T-cell (primary cell): ENCODE measurements at regions not wholly inside any gene's neighbourhood (a gene's known extent, or its start where the extent isn't known, plus 50 kb on each side); places are given as distances from the start of the nearest gene placed in this dataset.

Experiments
- ATAC-seq, 4 experiments: fragments of 200-7000 bp in 3 of 4; fragments of 150-1000 bp in 1 of 4; cut with Tn5 transposase; replicated peaks in 1 of 4; 1 replicate in 3 of 4; 2 replicates in 1 of 4; pipeline ENCODE4 v1.10.0; 2021; ENCODE audit warnings: moderate library complexity in 3 of 4, mild to moderate bottlenecking in 2 of 4, moderate number of reproducible peaks in 1 of 4
- CTCF ChIA-PET, 2 donors: fragments of 300-600 bp; sonication (Branson Sonifier 250); formaldehyde crosslinking; loops; one replicate each; lab custom pipeline; 2022; ENCODE audit warnings: antibody characterized with exemption in 2 of 2; lab: Charles Lee
- POLR2A ChIA-PET, 2 donors: fragments of 300-600 bp; sonication (Branson Sonifier 250); formaldehyde crosslinking; loops; one replicate each; lab custom pipeline; 2022; ENCODE audit warnings: antibody characterized with exemption in 2 of 2; lab: Charles Lee
- DNase-seq, 35 experiments: peaks; one replicate each; pipeline versions ENCODE4 v3.0.0 to v3.0.0-alpha.2; 2013 to 2023
- H3K27ac ChIP-seq: one replicate; pipeline ENCODE4 v1.5.1; 2013; ENCODE audit warnings: low read length
- H3K27me3 ChIP-seq, 2 experiments: replicated peaks in 1 of 2; 1 replicate in 1 of 2; 2 replicates in 1 of 2; pipeline versions ENCODE4 v1.6.1 to v1.7.0; 2013; ENCODE audit warnings: low read length in 1 of 2, mixed read lengths in 1 of 2; ENCODE audit not compliant: control insufficient read depth in 2 of 2, insufficient read depth in 2 of 2; ENCODE audit errors: extremely low read depth in 1 of 2
- H3K36me3 ChIP-seq, 2 donors: 1 replicate in 1 of 2; 2 replicates in 1 of 2; pipeline versions ENCODE4 v1.6.1 to v1.7.0; 2013; ENCODE audit warnings: low read length in 1 of 2; ENCODE audit not compliant: control insufficient read depth in 2 of 2, insufficient read depth in 1 of 2; ENCODE audit errors: extremely low read depth in 1 of 2
- H3K4me1 ChIP-seq, 2 experiments: 1 replicate in 1 of 2; 2 replicates in 1 of 2; pipeline versions ENCODE4 v1.6.1 to v1.7.0; 2013; ENCODE audit warnings: low read length in 2 of 2, mixed read lengths in 1 of 2; ENCODE audit not compliant: insufficient read depth in 2 of 2, control insufficient read depth in 1 of 2; ENCODE audit errors: extremely low read depth in 1 of 2
- H3K4me3 ChIP-seq, 2 donors: 1 replicate in 1 of 2; 2 replicates in 1 of 2; pipeline versions ENCODE4 v1.5.1 to v1.7.0; 2013; ENCODE audit warnings: mild to moderate bottlenecking in 2 of 2, low read length in 1 of 2, moderate library complexity in 1 of 2; ENCODE audit not compliant: control insufficient read depth in 1 of 2; ENCODE audit errors: extremely low read depth in 1 of 2
- H3K9me3 ChIP-seq: 2 replicates; pipeline ENCODE4 v1.7.0; 2013
- H3K27ac Mint-ChIP-seq, 2 donors: one replicate each; pipeline ENCODE4 v1.8.0; 2020 to 2021; ENCODE audit warnings: mild to moderate bottlenecking in 2 of 2, mixed read lengths in 2 of 2
- H3K27me3 Mint-ChIP-seq, 2 donors: one replicate each; pipeline ENCODE4 v1.8.0; 2021 to 2022; ENCODE audit warnings: mixed read lengths in 2 of 2
- H3K36me3 Mint-ChIP-seq: one replicate; pipeline ENCODE4 v1.8.0; 2021; ENCODE audit warnings: mixed read lengths
- H3K4me1 Mint-ChIP-seq, 3 donors: one replicate each; pipeline ENCODE4 v1.8.0; 2020 to 2022; ENCODE audit warnings: mixed read lengths in 3 of 3, mild to moderate bottlenecking in 1 of 3
- H3K4me3 Mint-ChIP-seq, 3 donors: one replicate each; pipeline ENCODE4 v1.8.0; 2020 to 2022; ENCODE audit warnings: mild to moderate bottlenecking in 3 of 3, mixed read lengths in 3 of 3, moderate library complexity in 3 of 3
- H3K9me3 Mint-ChIP-seq, 3 donors: one replicate each; pipeline ENCODE4 v1.8.0; 2020 to 2022; ENCODE audit warnings: mixed read lengths in 3 of 3
- WGBS: methylation state at CpG from one replicate; pipeline ENCODE4 v1.1.5; 2013; ENCODE audit warnings: missing lambda C conversion rate; ENCODE audit not compliant: insufficient coverage; 5-methylcytosine and 5-hydroxymethylcytosine counted together

DNA sequence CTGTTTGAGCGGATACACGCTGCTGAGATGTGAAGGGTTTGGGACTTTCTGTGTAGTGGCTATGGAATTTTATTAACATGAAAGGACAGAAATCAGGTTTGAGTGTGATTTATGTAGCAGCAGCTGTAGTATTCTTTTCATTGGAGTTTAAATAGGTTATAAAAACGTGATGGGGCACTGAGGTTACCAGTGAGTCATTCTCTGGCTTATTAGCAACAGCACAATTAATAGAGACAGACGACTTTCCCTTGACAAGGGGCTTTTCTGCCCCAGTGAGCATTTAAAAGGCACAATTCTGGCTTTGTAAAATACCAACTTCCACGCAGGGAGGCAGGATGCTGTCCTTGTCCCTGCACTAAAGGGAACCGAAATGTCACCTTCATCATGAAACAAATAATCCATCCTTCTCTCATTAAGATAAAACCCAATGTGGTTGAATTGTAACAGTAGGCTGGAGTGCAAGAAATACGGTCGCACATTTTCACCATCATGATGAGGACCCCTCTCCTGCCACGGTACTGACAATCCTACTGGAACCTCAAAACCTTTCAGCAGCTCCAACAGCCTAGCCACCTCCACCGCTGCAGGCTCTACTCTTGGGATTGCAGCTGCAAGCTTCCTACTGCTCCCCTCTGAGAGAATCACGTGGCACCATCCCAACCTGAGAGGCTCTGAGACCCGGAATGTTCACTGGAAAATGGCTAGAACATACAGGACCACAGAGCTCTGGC is 293.9 kb downstream of the IRX1 start:
- peaks cover 3 to 13% (median 9%) of the 10 kb centered on the region in 3 donors for H3K4me1 Mint-ChIP-seq
- H3K9me3 ChIP-seq = no peaks in the 10 kb centered on the region
- ChIA-PET POLR2A (no interaction called here), CTCF (no interaction called here)
- H3K36me3 ChIP-seq = no peaks in the 10 kb centered on the region
- peaks cover 6 to 14% (median 14%) of the 10 kb centered on the region in 3 donors for H3K9me3 Mint-ChIP-seq
- 78% methylated on average over 9 of the region's 12 CpGs for WGBS
- peaks cover 0 to 6% of the 10 kb centered on the region in 2 experiments for H3K4me1 ChIP-seq
- ATAC-seq = no peak
- no peak overlapping the region for H3K27ac Mint-ChIP-seq
- H3K27me3 ChIP-seq = peaks cover 0 to 2% of the 10 kb centered on the region in 2 experiments
- H3K4me3 Mint-ChIP-seq = no peak overlapping the region
- no peak overlapping the region for H3K27ac ChIP-seq
- no peaks in the 10 kb centered on the region for H3K36me3 Mint-ChIP-seq
- no peak overlapping the region for H3K4me3 ChIP-seq
- no peaks in the 10 kb centered on the region for H3K27me3 Mint-ChIP-seq
- no peak for DNase-seq

DNA sequence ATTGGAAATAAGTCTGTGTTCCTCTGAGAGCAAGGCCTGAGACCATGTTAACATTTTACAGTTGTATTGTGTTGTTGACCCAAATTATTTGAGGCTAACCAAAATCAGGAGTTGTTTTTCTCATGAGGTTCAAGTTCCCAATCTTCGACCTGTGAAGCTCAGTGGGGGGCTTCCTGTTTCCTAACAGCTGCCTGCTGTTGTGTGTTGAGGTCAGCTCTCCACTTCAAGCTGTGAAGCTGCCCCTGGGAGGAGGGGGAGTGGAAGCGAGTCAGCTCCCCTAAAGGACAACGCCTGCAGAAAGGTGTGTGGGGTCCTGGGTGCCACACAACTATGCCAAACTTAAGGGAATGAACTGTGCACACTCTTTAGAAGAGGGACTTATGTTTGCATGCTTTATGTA is 295.5 kb downstream of the IRX1 start:
- Histone ChIP-seq H3K27ac (no peak overlapping the region), H3K4me3 (no peak overlapping the region), H3K27me3 (peaks cover 0 to 2% of the 10 kb centered on the region in 2 experiments), H3K36me3 (no peaks in the 10 kb centered on the region), H3K9me3 (no peaks in the 10 kb centered on the region), H3K4me1 (peaks cover 0 to 6% of the 10 kb centered on the region in 2 experiments)
- H3K4me1 Mint-ChIP-seq = peaks cover 3 to 13% (median 9%) of the 10 kb centered on the region in 3 donors
- DNase-seq (no peak), ATAC-seq (no peak)
- H3K27me3 Mint-ChIP-seq = no peaks in the 10 kb centered on the region
- WGBS = 23% methylated on average over 3 of the region's 3 CpGs
- ChIA-PET POLR2A (no interaction called here), CTCF (no interaction called here)
- no peak overlapping the region for H3K4me3 Mint-ChIP-seq
- H3K9me3 Mint-ChIP-seq = peaks cover 6 to 19% (median 16%) of the 10 kb centered on the region in 3 donors
- H3K36me3 Mint-ChIP-seq = no peaks in the 10 kb centered on the region
- no peak overlapping the region for H3K27ac Mint-ChIP-seq

DNA sequence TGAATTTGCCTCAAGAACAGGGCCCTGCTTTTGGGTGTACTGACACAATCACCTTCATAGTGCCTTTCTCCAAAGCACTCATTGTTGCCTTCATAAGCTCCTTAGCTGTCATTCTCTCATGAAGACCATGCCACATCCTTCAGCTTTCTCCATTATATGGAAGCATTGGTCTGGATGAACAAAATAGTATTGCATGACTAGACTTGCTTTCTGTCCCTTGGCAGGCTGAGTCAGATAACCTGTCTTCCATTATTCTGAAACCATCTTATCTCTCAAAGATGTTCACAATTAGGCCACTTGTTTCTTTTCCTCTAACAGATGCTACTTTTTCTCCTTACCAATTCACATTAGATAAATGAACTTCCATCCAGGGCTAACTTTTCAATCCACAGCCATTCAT is 297.9 kb downstream of the IRX1 start:
- ChIA-PET CTCF (no interaction called here), POLR2A (no interaction called here)
- Histone ChIP-seq H3K27ac (no peak overlapping the region), H3K9me3 (no peaks in the 10 kb centered on the region), H3K4me3 (no peak overlapping the region), H3K36me3 (no peaks in the 10 kb centered on the region), H3K27me3 (no peaks in the 10 kb centered on the region), H3K4me1 (no peaks in the 10 kb centered on the region)
- Mint-ChIP-seq H3K4me1 (peaks cover 0 to 7% (median 0%) of the 10 kb centered on the region in 3 donors), H3K27me3 (no peaks in the 10 kb centered on the region), H3K27ac (no peak overlapping the region), H3K36me3 (no peaks in the 10 kb centered on the region), H3K4me3 (no peak overlapping the region), H3K9me3 (peaks cover 6 to 19% (median 13%) of the 10 kb centered on the region in 3 donors)
- ATAC-seq (no peak), DNase-seq (no peak)

DNA sequence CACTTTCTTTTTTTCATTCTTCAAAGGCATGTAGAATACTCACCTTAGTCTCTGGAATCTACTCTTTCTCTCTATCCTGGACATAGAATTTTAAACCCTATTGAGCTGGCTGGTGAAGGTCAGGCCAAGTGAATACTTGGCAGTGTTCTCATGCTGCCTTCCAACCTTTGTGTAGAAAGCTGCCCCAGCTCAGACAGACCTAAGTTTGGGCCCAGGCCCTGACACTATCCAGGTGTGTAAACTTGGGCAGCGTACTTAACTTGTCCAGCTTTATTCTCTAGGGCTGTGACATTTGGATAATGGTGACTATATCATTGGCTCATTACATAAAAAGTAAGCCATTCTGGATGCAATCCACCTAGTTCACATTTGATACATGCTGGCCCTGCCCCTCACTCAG is 298.3 kb downstream of the IRX1 start:
- DNase-seq = no peak
- no peak for ATAC-seq
- H3K4me1 ChIP-seq = no peaks in the 10 kb centered on the region
- POLR2A ChIA-PET = no interaction called here
- Mint-ChIP-seq H3K9me3 (peaks cover 10 to 23% (median 13%) of the 10 kb centered on the region in 3 donors), H3K4me3 (no peak overlapping the region), H3K36me3 (no peaks in the 10 kb centered on the region), H3K27me3 (no peaks in the 10 kb centered on the region), H3K27ac (no peak overlapping the region), H3K4me1 (peaks cover 0 to 7% (median 0%) of the 10 kb centered on the region in 3 donors)
- CTCF ChIA-PET = no interaction called here
- H3K27ac ChIP-seq = no peak overlapping the region
- no peak overlapping the region for H3K4me3 ChIP-seq
- H3K9me3 ChIP-seq = no peaks in the 10 kb centered on the region
- WGBS = no CpG with 5 or more reads among the region's 1 CpG
- H3K27me3 ChIP-seq = no peaks in the 10 kb centered on the region
- no peaks in the 10 kb centered on the region for H3K36me3 ChIP-seq

DNA sequence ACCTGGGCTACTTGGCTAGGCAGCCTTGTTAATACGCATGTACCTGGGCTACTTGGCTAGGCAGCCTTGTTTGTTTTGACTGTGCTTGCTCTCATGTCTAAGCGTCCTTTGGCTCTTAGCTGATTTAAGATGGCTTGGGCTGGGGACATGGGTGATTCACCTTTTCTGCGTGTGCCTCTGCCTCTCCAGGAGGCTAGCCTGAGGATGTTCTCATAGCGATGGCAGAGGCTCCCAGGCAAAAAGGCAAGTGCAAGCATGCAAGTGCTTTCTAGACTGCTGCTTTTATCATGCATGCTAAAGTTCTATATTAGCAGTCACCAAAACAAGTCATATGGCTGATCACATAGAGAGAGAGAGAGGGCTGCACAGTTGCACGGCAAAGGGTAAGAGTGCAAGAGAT is 300.5 kb downstream of the IRX1 start:
- H3K4me3 ChIP-seq = no peak overlapping the region

DNA sequence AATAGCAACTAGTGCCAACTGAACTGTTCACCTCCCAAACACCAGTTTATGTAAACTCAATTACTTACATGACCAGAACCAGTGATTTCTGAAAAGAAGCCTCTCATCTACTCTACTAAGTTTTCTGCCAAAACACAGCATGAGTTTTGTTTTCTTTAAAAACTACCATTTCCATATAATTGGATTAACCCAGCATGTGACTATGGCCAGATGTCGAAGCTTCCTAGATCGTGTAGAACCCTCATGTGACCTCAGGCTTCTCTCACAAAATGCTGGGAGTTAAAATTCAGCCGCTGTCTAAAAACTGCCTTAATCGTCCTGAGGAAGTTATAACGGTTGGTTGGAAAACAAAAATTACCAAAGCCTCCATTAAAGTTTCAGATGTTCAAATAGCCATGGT is 303.5 kb downstream of the IRX1 start:
- POLR2A ChIA-PET = no interaction called here
- Mint-ChIP-seq H3K36me3 (no peaks in the 10 kb centered on the region), H3K4me3 (no peak overlapping the region), H3K4me1 (no peaks in the 10 kb centered on the region), H3K27ac (no peak overlapping the region), H3K27me3 (no peaks in the 10 kb centered on the region), H3K9me3 (peaks cover 6 to 13% (median 7%) of the 10 kb centered on the region in 3 donors)
- 100% methylated on average over 1 of the region's 5 CpGs for WGBS
- CTCF ChIA-PET = no interaction called here
- ATAC-seq (no peak), DNase-seq (no peak)
- Histone ChIP-seq H3K9me3 (no peaks in the 10 kb centered on the region), H3K4me1 (no peaks in the 10 kb centered on the region), H3K4me3 (no peak overlapping the region), H3K27me3 (no peaks in the 10 kb centered on the region), H3K27ac (no peak overlapping the region), H3K36me3 (no peaks in the 10 kb centered on the region)

More for the DNA sequence above, 300.5 kb downstream of the IRX1 start:
- Histone ChIP-seq H3K9me3 (no peaks in the 10 kb centered on the region), H3K27me3 (no peaks in the 10 kb centered on the region), H3K36me3 (no peaks in the 10 kb centered on the region), H3K27ac (no peak overlapping the region), H3K4me1 (no peaks in the 10 kb centered on the region)
- H3K4me1 Mint-ChIP-seq = no peaks in the 10 kb centered on the region
- no peak for DNase-seq
- no peak overlapping the region for H3K4me3 Mint-ChIP-seq
- peaks cover 10 to 23% (median 10%) of the 10 kb centered on the region in 3 donors for H3K9me3 Mint-ChIP-seq
- CTCF ChIA-PET = no interaction called here
- ATAC-seq = no peak
- WGBS = 96% methylated on average over 4 of the region's 5 CpGs
- H3K36me3 Mint-ChIP-seq = no peaks in the 10 kb centered on the region
- H3K27ac Mint-ChIP-seq = no peak overlapping the region
- POLR2A ChIA-PET = no interaction called here
- H3K27me3 Mint-ChIP-seq = no peaks in the 10 kb centered on the region
